HG03469 (cell line): ENCODE measurements at regions not wholly inside any gene's neighbourhood (a gene's known extent, or its start where the extent isn't known, plus 50 kb on each side); places are given as distances from the start of the nearest gene placed in this dataset.

Source experiments
- ATAC-seq: cut with Tn5 transposase; IDR thresholded peaks from one replicate; pipeline ENCODE4 v1.9.1; 2021; ENCODE audit warnings: mild to moderate bottlenecking, moderate library complexity, moderate number of reproducible peaks; ENCODE audit not compliant: unreplicated experiment

- no peak for ATAC-seq
These were observed 169.5 kb downstream of the BLID start for GRCh38 chr11:121946514-121946913.

- ATAC-seq = no peak
These were observed 171.3 kb downstream of the BLID start for GRCh38 chr11:121944556-121945230.

GRCh38 chr11:121938076-121938475 is 177.9 kb downstream of the BLID start:
- no peak for ATAC-seq

- ATAC-seq = no peak
These were observed 179.1 kb downstream of the BLID start for GRCh38 chr11:121936781-121937447.

- ATAC-seq = no peak
These were observed 179.6 kb downstream of the BLID start for GRCh38 chr11:121936370-121936769.

- no peak for ATAC-seq
These were observed 182.3 kb downstream of the BLID start for GRCh38 chr11:121933694-121934093.

GRCh38 chr11:121933294-121933693 is 182.7 kb downstream of the BLID start:
- ATAC-seq = no peak

- no peak for ATAC-seq
These were observed 183.3 kb downstream of the BLID start for GRCh38 chr11:121932646-121933185.

GRCh38 chr11:121931748-121932352 is 184.2 kb downstream of the BLID start:
- ATAC-seq = no peak

- no peak for ATAC-seq
These were observed 184.9 kb downstream of the BLID start for GRCh38 chr11:121931121-121931520.

- ATAC-seq = no peak
These were observed 185.7 kb downstream of the BLID start for GRCh38 chr11:121930004-121930965.

GRCh38 chr11:121929581-121929980 is 186.4 kb downstream of the BLID start:
- ATAC-seq = no peak

GRCh38 chr11:121928597-121929580 is 187.1 kb downstream of the BLID start:
- ATAC-seq = no peak

- no peak for ATAC-seq
These were observed 188.2 kb downstream of the BLID start for GRCh38 chr11:121927789-121928188.

- no peak for ATAC-seq
These were observed 188.8 kb downstream of the BLID start for GRCh38 chr11:121927097-121927785.

- ATAC-seq = no peak
These were observed 191.8 kb downstream of the BLID start for GRCh38 chr11:121924191-121924590.

GRCh38 chr11:121917482-121917881 is 198.5 kb downstream of the BLID start:
- no peak for ATAC-seq

GRCh38 chr11:121914508-121915059 is 201.4 kb downstream of the BLID start:
- ATAC-seq = no peak

- no peak for ATAC-seq
These were observed 206.4 kb downstream of the BLID start for GRCh38 chr11:121909596-121909995.
